GM23338 (cell line): ENCODE measurements at regions not wholly inside any gene's neighbourhood (a gene's known extent, or its start where the extent isn't known, plus 50 kb on each side); places are given as distances from the start of the nearest gene placed in this dataset.

Experiments
- ATAC-seq: fragments of 200-7000 bp; cut with Tn5 transposase; 3 replicates; pipeline ENCODE4 v1.9.1; 2020
- DNase-seq: peaks from one replicate; pipeline ENCODE4 v3.0.0-alpha.2; 2015; ENCODE audit warnings: low spot score
- H2AFZ ChIP-seq: fragments of 200-600 bp; sonication (generic); 2 replicates; pipeline ENCODE4 v1.8.0; 2016; ENCODE audit warnings: antibody characterized with exemption, mild to moderate bottlenecking, moderate library complexity
- H3F3A ChIP-seq: fragments of 200-600 bp; sonication (generic); replicated peaks from 2 replicates; pipeline ENCODE4 v1.8.0; 2017; ENCODE audit warnings: antibody characterized with exemption, mixed run types, low read depth
- H3K27ac ChIP-seq: fragments of 200-600 bp; sonication (generic); 2 replicates; pipeline ENCODE4 v1.6.1; 2016; ENCODE audit warnings: low read depth
- H3K27me3 ChIP-seq: fragments of 200-600 bp; sonication (generic); 2 replicates; pipeline ENCODE4 v1.8.0; 2016; ENCODE audit warnings: mild to moderate bottlenecking, mixed run types, moderate library complexity; ENCODE audit not compliant: insufficient read depth
- H3K36me3 ChIP-seq: fragments of 200-600 bp; sonication (generic); 2 replicates; pipeline ENCODE4 v1.8.0; 2016; ENCODE audit warnings: mild to moderate bottlenecking; ENCODE audit not compliant: insufficient read depth
- H3K4me1 ChIP-seq: fragments of 200-600 bp; sonication (generic); 2 replicates; pipeline ENCODE4 v1.8.0; 2016; ENCODE audit warnings: mild to moderate bottlenecking, moderate library complexity; ENCODE audit not compliant: insufficient read depth
- H3K4me2 ChIP-seq: fragments of 200-600 bp; sonication (generic); 2 replicates; pipeline ENCODE4 v1.7.1; 2017; ENCODE audit warnings: mixed run types
- H3K4me3 ChIP-seq: fragments of 200-600 bp; sonication (generic); 2 replicates; pipeline ENCODE4 v1.6.1; 2016; ENCODE audit warnings: mixed run types
- H3K79me2 ChIP-seq: fragments of 200-600 bp; sonication (generic); replicated peaks from 2 replicates; pipeline ENCODE4 v1.8.0; 2017; ENCODE audit warnings: mild to moderate bottlenecking; ENCODE audit not compliant: insufficient read depth
- H3K9me2 ChIP-seq: fragments of 200-600 bp; sonication (generic); 2 replicates; pipeline ENCODE4 v1.8.0; 2017; ENCODE audit not compliant: insufficient read depth
- H4K20me1 ChIP-seq: fragments of 200-600 bp; sonication (generic); replicated peaks from 2 replicates; pipeline ENCODE4 v1.8.0; 2017; ENCODE audit warnings: mild to moderate bottlenecking; ENCODE audit not compliant: insufficient read depth
- H3K27ac Mint-ChIP-seq: 2 replicates; pipeline ENCODE4 v1.8.0; 2020; ENCODE audit warnings: inconsistent platforms, mild to moderate bottlenecking, moderate library complexity, mixed read lengths
- H3K27me3 Mint-ChIP-seq: 3 replicates; pipeline ENCODE4 v1.8.0; 2022; ENCODE audit warnings: low read depth, mild to moderate bottlenecking, moderate library complexity, mixed read lengths, inconsistent platforms; ENCODE audit not compliant: insufficient read depth, poor library complexity
- H3K36me3 Mint-ChIP-seq: 3 replicates; pipeline ENCODE4 v1.8.0; 2021; ENCODE audit warnings: low read depth, mild to moderate bottlenecking, inconsistent platforms, moderate library complexity, mixed read lengths
- H3K4me1 Mint-ChIP-seq: 3 replicates; pipeline ENCODE4 v1.8.0; 2020; ENCODE audit warnings: mild to moderate bottlenecking, inconsistent platforms, mixed read lengths
- H3K4me3 Mint-ChIP-seq: 3 replicates; pipeline ENCODE4 v1.8.0; 2021; ENCODE audit warnings: moderate library complexity, mild to moderate bottlenecking, inconsistent platforms, mixed read lengths
- H3K9me3 Mint-ChIP-seq: 3 replicates; pipeline ENCODE4 v1.8.0; 2020; ENCODE audit warnings: moderate library complexity, mild to moderate bottlenecking, inconsistent platforms, mixed read lengths
- CREB1 ChIP-seq: fragments of 250-450 bp; sonication (Bioruptor Pico); IDR thresholded peaks from 2 replicates; pipeline ENCODE4 v1.5.0; 2020; ENCODE audit warnings: low read depth, mild to moderate bottlenecking, moderate library complexity
- CTCF ChIP-seq, 2 experiments: fragments of 200-600 bp in 1 of 2; sonication (generic) in 1 of 2; conservative IDR thresholded peaks; 2 replicates each; pipeline versions ENCODE4 v1.5.1 to v1.6.1; 2016 to 2017; ENCODE audit warnings: antibody characterized with exemption in 2 of 2, low read depth in 2 of 2, mild to moderate bottlenecking in 2 of 2, moderate library complexity in 1 of 2
- ETS1 ChIP-seq: IDR thresholded peaks from 2 replicates; pipeline ENCODE4 v1.6.1; 2016; ENCODE audit warnings: antibody characterized with exemption
- JUNB ChIP-seq: IDR thresholded peaks from one replicate; pipeline ENCODE4 v1.6.1; 2016; ENCODE audit warnings: antibody characterized with exemption; ENCODE audit not compliant: unreplicated experiment
- NANOG ChIP-seq: IDR thresholded peaks from 2 replicates; pipeline ENCODE4 v1.6.1; 2016; ENCODE audit warnings: antibody characterized with exemption, borderline replicate concordance
- POLR2AphosphoS5 ChIP-seq: IDR thresholded peaks from 2 replicates; pipeline ENCODE4 v1.6.1; 2016; ENCODE audit warnings: antibody characterized with exemption, low read depth
- REST ChIP-seq: IDR thresholded peaks from one replicate; pipeline ENCODE4 v1.6.1; 2018; ENCODE audit warnings: antibody characterized with exemption; ENCODE audit not compliant: unreplicated experiment
- STAT1 ChIP-seq: IDR thresholded peaks from one replicate; pipeline ENCODE4 v1.6.1; 2016; ENCODE audit warnings: antibody characterized with exemption; ENCODE audit not compliant: unreplicated experiment
- ZNF114 ChIP-seq: fragments of 250-450 bp; sonication (Bioruptor Pico); IDR thresholded peaks from 2 replicates; pipeline ENCODE4 v1.5.0; 2020; ENCODE audit warnings: mild to moderate bottlenecking, moderate library complexity
- ZNF462 ChIP-seq: fragments of 250-450 bp; sonication (Bioruptor Pico); IDR thresholded peaks from 2 replicates; pipeline ENCODE4 v1.5.0; 2020; ENCODE audit warnings: mild to moderate bottlenecking, moderate library complexity

- TF ChIP-seq ZNF462 (CRISPR knock-in tag), result no peak
- no peak for TF ChIP-seq ZNF114 (CRISPR knock-in tag)
- TF ChIP-seq NANOG, result no peak
- no peak for TF ChIP-seq POLR2AphosphoS5
- TF ChIP-seq CTCF (conservative IDR thresholded peaks at IDR 0.05; ENCODE audit: low read depth in 2 of 2), result no peak
- no peak for TF ChIP-seq CREB1
Measured at GRCh38 chr2:150107170-150107569, 380.3 kb downstream of the RND3 start (continued).

- H3K79me2 ChIP-seq, result no peaks in the 10 kb centered on the region
- no peak overlapping the region for H3K4me3 Mint-ChIP-seq
- H3K36me3 ChIP-seq, result no peaks in the 10 kb centered on the region
- DNase-seq, result no peak
- H3K27me3 Mint-ChIP-seq, result no peaks in the 10 kb centered on the region
- no peaks in the 10 kb centered on the region for H3K27me3 ChIP-seq
- no peaks in the 10 kb centered on the region for H3F3A ChIP-seq
- H3K27ac Mint-ChIP-seq, result no peak overlapping the region
- no peaks in the 10 kb centered on the region for H4K20me1 ChIP-seq
- no peak overlapping the region for H3K27ac ChIP-seq
- peaks cover 4% of the 10 kb centered on the region; the same call in 2 of the 3 replicates for H3K36me3 Mint-ChIP-seq
- H3K4me3 ChIP-seq, result no peak overlapping the region
- ATAC-seq, result no peak
- H3K9me2 ChIP-seq, result peaks cover 2% of the 10 kb centered on the region; the same call in 1 of the 2 replicates
- H2AFZ ChIP-seq, result no peak overlapping the region
- no peaks in the 10 kb centered on the region for H3K4me1 Mint-ChIP-seq
- peaks cover 7% of the 10 kb centered on the region; the same call in 1 of the 3 replicates for H3K9me3 Mint-ChIP-seq
- no peaks in the 10 kb centered on the region for H3K4me1 ChIP-seq
- no peak overlapping the region for H3K4me2 ChIP-seq
- TF ChIP-seq ZNF114 (CRISPR knock-in tag), result no peak
- TF ChIP-seq JUNB, result no peak
- TF ChIP-seq POLR2AphosphoS5, result no peak
- TF ChIP-seq CTCF (conservative IDR thresholded peaks at IDR 0.05; ENCODE audit: low read depth in 2 of 2), result no peak
- TF ChIP-seq STAT1, result no peak
- TF ChIP-seq ETS1, result no peak
- TF ChIP-seq NANOG, result no peak
- no peak for TF ChIP-seq REST
Measured at GRCh38 chr2:150101947-150102346, 385.5 kb downstream of the RND3 start.
